ENCODE measurements at regions not wholly inside any gene's neighbourhood (a gene's known extent, or its start where the extent isn't known, plus 50 kb on each side); places are given as distances from the start of the nearest gene placed in this dataset.
"Not testable (repeated sequence)": the region's sequence is repeated elsewhere in the genome, so short reads cannot be mapped to it uniquely, and the experiment has no call there.

DNA sequence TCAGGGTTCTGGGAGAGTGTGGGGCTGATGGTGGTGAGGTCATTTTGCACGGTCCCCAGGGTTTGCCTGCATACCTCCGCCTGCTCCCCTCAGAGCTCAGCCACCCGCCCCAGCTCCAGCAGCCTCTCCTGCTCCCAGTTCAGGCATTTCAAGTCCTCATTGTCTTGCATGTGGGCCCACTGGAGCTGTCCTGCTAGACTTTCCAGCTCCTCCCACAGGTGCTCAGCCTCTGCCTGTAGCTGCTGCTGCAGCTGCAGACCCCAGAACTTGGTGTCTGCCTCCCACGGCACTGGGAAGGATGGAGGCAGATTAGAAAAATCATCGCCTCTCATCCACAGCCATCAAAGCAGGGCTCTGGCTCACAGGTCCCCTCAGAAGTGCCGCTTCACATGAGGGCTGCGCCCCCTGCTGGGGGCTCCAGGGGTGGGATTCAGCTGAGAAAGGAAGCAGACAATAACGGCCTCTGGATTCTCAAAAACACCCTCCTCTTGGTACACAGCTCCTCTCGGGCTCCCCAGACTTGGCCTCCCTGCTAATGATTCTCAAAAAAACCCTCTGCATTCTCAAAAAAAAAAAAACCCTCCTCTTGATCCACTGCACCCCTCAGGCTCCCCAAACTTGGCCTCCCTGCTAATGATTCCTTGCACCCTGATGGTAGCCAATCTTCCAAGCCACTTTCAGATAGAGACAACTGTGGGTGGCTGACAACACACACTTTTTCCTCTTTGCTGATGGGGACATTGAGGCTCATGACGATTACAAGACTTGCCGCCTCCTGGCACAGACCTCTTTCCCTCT is 89.3 kb upstream of the C2CD4B start:
- H3K4me1 Mint-ChIP-seq (ENCODE audit: low read depth) = no peaks in the 10 kb centered on the region
- H3K4me3 Mint-ChIP-seq = no peak overlapping the region
- H3K27me3 Mint-ChIP-seq (ENCODE audit: low read depth) = no peaks in the 10 kb centered on the region
- H3K9me3 Mint-ChIP-seq = no peaks in the 10 kb centered on the region
- no peaks in the 10 kb centered on the region for H3K36me3 Mint-ChIP-seq (ENCODE audit: low read depth)
- H3K27ac Mint-ChIP-seq = no peak overlapping the region

DNA sequence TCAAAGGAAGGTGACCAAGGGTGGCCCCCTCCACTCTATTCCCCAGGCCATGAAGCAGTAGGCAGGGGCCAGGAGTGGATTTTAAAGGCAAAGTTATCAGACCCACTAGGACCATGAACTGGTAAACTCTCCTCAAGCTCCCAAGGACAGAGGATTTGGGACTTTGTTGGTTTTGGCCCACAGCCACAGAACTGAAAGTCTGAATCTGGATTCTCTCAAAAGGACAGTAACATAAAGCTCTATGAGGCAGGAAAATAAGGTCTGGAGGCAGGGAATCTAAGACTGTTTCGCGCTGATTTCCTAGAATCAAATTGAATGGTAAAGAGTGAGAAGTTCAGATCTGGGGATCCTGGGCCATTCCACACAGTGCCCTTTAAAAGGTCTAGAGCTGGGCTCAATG is 91.3 kb upstream of the C2CD4B start:
- H3K4me3 Mint-ChIP-seq; H3K27me3 Mint-ChIP-seq (ENCODE audit: low read depth); H3K4me1 Mint-ChIP-seq (ENCODE audit: low read depth); H3K9me3 Mint-ChIP-seq; H3K36me3 Mint-ChIP-seq (ENCODE audit: low read depth); H3K27ac Mint-ChIP-seq: not testable (repeated sequence)

DNA sequence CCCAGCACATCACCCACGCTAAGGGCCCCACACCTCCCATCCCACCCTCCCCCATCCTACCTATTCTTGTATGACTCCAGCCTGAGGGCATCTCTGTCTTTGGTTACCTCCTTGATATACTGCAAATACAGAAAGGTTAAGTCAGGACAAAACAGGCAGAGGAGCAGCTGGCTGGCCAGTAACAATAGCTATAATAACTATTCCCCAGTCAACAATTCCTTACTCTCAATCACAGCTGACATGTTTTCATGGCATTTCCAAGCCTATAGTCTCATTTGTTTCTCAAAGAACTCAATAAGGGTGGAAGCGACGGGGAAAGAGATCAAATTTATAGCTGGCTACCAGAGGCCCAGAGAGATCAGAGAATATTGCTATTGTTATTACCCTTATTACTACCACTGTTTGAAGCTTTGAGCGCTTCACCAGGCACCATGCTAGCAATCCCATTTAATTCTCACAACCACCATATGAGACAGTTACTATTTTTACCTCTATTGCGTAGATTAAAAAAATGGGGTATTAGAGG is 93.0 kb upstream of the C2CD4B start:
- no peaks in the 10 kb centered on the region for H3K4me1 Mint-ChIP-seq (ENCODE audit: low read depth)
- no peaks in the 10 kb centered on the region for H3K27me3 Mint-ChIP-seq (ENCODE audit: low read depth)
- H3K4me3 Mint-ChIP-seq = no peak overlapping the region
- peaks cover 21% of the 10 kb centered on the region for H3K9me3 Mint-ChIP-seq
- H3K36me3 Mint-ChIP-seq (ENCODE audit: low read depth) = peaks cover 1% of the 10 kb centered on the region
- no peak overlapping the region for H3K27ac Mint-ChIP-seq

DNA sequence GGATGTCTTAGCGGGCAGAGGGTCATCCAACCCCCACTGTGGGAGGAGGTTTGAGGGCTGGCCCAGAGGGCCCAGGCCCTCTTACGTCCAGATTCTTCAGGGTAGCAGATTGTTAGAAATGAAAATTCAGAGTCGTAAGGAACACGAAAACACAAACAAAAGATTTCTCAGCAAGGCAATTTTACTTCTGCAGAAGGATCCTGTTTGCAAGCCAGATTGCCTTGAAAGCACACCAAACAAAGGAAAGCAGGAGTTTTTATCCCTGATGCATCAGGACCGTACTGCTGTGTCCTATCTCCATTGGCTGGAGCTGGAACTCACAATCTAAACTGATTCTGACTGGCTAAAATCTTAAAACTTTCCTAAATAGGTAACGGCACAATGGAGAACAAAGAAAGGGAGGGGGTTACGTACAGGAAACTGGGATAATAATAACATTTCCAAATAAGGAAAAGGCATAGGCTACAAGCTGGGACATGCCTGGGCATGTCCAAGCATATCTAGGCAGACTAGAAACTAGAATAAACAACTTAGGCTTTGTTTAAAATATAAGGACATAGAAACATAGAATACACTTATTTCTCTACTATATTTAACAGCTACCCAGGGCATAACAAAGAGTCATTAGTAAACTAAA is 97.3 kb upstream of the C2CD4B start:
- Mint-ChIP-seq H3K27me3 (ENCODE audit: low read depth) (no peaks in the 10 kb centered on the region), H3K27ac (no peak overlapping the region), H3K9me3 (peaks cover 38% of the 10 kb centered on the region), H3K4me3 (no peak overlapping the region), H3K36me3 (ENCODE audit: low read depth) (peaks cover 1% of the 10 kb centered on the region), H3K4me1 (ENCODE audit: low read depth) (no peaks in the 10 kb centered on the region)

DNA sequence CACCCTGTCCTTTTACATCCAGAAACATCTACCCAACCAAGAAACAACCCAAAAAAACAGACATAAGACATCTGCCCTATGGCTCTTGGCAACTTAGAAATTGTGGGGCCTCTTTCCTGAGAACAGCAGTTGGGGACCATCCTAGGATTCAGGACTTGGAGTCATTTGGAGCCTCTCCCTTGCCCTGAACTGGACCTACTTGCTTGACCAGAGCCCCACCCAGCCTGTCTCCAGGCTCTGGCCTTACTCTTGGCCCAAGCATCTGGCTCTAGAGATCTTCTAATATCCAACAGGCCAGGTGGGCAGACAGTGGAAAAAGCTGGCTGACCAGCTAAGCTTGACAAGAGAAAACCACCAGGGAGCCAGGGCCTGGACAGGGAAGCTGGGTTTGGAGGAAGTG is 99.1 kb upstream of the C2CD4B start:
- no peak overlapping the region for H3K4me3 Mint-ChIP-seq
- no peaks in the 10 kb centered on the region for H3K27me3 Mint-ChIP-seq (ENCODE audit: low read depth)
- H3K36me3 Mint-ChIP-seq (ENCODE audit: low read depth) = peaks cover 1% of the 10 kb centered on the region
- H3K4me1 Mint-ChIP-seq (ENCODE audit: low read depth) = no peaks in the 10 kb centered on the region
- H3K27ac Mint-ChIP-seq = no peak overlapping the region
- H3K9me3 Mint-ChIP-seq = peaks cover 51% of the 10 kb centered on the region

DNA sequence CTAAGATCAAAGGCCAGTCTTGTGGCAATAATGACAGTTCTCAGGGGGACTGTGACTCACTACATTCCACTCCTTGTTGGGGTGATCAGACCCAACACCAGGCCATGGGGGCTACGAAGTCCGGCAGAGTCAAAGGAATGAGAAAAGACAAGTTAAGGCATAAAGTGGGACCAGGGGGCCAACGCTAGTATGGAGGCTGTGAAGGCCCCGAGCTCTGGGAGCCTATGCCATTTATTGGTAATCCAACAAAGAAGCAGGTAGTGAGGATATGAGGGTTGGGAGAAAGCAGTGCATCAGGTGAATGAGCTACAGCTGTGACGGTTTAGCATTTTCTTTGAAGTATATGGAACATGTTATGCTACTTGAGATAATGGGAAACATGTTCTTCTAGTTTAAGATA is 104.4 kb upstream of the C2CD4B start:
- H3K27ac Mint-ChIP-seq = no peak overlapping the region
- H3K4me1 Mint-ChIP-seq (ENCODE audit: low read depth) = no peaks in the 10 kb centered on the region
- H3K27me3 Mint-ChIP-seq (ENCODE audit: low read depth) = no peaks in the 10 kb centered on the region
- H3K4me3 Mint-ChIP-seq = no peak overlapping the region
- H3K9me3 Mint-ChIP-seq = peaks cover 41% of the 10 kb centered on the region
- H3K36me3 Mint-ChIP-seq (ENCODE audit: low read depth) = no peaks in the 10 kb centered on the region

DNA sequence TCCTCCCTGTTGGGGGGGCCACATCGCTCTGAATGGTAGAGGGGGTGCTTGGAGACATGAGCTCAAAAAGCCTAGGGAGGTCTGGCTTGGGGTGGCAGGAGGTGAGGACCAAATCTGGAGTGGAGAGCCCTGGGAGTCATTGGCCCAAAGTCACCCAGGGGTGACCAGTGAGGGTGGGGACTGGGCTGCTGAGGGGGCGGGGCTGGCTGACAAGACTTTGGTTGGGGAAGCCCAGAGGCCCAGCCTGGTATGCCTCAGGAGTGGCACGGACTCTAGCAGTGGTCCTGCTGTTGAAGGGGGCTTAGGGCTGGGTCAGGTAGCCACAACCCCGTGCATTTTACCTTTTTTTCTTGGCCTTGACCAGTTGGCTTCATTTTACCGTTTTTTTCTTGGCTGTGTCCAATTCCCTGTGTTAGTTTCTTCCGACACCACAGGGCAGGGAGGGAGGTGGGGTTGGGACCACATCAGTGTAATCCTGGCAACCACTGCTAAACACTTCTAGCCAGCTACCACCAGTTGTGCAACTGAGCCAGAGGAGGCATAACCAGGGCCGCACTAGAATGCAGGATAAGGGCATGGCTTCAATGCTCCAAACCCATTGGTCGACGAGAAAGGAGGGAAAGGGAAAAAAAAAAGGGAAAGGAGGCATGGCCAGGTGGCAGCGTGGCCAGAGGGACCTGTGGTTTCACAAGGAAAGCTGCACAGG is 105.3 kb upstream of the C2CD4B start:
- Mint-ChIP-seq H3K27me3 (ENCODE audit: low read depth) (peaks cover 5% of the 10 kb centered on the region), H3K4me3 (no peak overlapping the region), H3K27ac (no peak overlapping the region), H3K36me3 (ENCODE audit: low read depth) (no peaks in the 10 kb centered on the region), H3K4me1 (ENCODE audit: low read depth) (no peaks in the 10 kb centered on the region), H3K9me3 (peaks cover 41% of the 10 kb centered on the region)

DNA sequence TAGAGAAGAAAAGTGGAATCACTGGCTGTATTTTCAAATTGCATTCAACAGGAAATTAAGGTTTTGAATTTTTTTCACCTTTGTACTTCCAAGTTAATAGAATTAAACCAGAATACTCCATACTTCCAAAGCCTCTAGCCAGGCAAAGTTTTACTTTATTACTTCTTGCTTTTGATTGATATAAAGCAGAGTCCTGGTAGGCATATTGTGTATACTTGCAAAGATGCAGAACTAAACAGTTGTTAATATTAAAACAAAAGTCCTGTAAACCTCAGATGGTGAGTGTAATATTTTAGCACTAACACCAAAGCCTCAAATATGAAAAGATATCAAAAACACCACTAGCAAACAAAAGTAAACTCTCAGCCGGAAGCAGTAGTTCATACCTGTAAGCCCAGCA is 107.2 kb upstream of the C2CD4B start:
- Mint-ChIP-seq H3K9me3 (peaks cover 36% of the 10 kb centered on the region), H3K4me3 (no peak overlapping the region), H3K4me1 (ENCODE audit: low read depth) (no peaks in the 10 kb centered on the region), H3K27ac (no peak overlapping the region), H3K36me3 (ENCODE audit: low read depth) (no peaks in the 10 kb centered on the region), H3K27me3 (ENCODE audit: low read depth) (peaks cover 7% of the 10 kb centered on the region)

DNA sequence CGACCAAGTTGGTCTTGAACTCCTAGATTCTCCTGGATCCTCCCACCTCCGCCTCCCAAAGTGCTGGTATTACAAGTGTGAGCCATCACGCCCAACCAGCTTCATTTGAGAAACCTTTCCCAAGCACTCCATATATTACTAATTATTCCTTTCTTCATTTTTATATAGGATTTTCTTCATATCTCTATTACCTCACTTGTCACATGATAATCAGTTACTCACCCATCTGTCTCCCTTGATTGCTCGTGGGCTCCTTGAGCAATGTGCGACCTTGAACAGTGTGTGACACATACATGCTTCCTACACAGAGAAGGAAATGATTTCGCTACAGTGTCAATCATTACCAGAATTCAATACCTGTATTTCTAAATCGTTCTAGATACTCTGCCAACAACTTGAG is 110.7 kb upstream of the C2CD4B start:
- peaks cover 8% of the 10 kb centered on the region for H3K9me3 Mint-ChIP-seq
- peaks cover 16% of the 10 kb centered on the region for H3K27me3 Mint-ChIP-seq (ENCODE audit: low read depth)
- no peaks in the 10 kb centered on the region for H3K4me1 Mint-ChIP-seq (ENCODE audit: low read depth)
- no peak overlapping the region for H3K4me3 Mint-ChIP-seq
- no peaks in the 10 kb centered on the region for H3K36me3 Mint-ChIP-seq (ENCODE audit: low read depth)
- H3K27ac Mint-ChIP-seq = no peak overlapping the region

DNA sequence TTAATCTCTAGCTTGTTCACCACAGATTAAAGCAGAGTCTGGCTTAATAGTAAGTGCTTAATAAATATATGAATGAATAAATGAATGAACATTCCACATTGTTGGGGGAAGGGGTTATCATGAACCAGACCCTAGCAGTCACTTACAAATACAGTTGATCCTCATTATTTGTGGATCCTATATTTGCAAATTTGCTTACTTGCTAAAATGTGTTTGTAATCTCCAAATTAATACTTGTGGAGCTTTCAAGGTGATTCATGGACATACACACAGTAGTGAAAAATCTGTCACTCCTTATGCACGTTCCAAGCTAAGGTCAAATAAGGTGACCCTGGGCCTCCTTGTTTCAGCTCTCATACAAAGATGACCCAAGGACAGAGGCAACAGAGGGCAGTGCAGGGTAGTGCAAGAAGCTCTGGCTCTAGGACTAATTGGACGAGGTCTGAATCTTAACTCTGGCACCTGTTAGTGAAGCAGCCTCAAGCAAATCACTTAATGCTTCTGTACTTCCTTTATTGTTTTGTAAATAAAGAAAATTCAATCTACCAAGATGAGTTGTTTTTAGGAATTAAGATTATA is 112.8 kb upstream of the C2CD4B start:
- no peak overlapping the region for H3K27ac Mint-ChIP-seq
- H3K36me3 Mint-ChIP-seq (ENCODE audit: low read depth) = no peaks in the 10 kb centered on the region
- peaks cover 21% of the 10 kb centered on the region for H3K27me3 Mint-ChIP-seq (ENCODE audit: low read depth)
- H3K4me1 Mint-ChIP-seq (ENCODE audit: low read depth) = no peaks in the 10 kb centered on the region
- H3K4me3 Mint-ChIP-seq = no peak overlapping the region
- H3K9me3 Mint-ChIP-seq = no peaks in the 10 kb centered on the region

DNA sequence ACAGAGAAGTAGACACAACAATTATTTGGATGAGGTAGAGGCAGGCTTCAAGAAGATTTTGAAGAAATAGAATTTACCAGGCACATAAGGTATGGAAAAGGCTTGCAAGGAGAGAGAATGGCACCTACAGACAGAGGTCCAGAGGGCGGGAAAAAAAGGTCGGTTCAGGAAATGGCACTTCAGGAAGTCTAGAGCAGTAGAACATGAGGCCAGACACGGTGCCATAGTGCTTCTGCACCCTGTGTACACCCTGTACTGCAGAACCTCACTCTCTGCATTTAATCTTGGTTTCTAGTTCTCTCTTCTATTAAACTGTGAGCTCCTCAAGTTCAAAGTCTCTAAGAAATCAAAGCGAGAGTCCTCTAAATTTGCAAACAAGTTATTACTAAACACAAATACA is 113.4 kb upstream of the C2CD4B start:
- no peak overlapping the region for H3K27ac Mint-ChIP-seq
- H3K9me3 Mint-ChIP-seq = no peaks in the 10 kb centered on the region
- H3K4me3 Mint-ChIP-seq = no peak overlapping the region
- no peaks in the 10 kb centered on the region for H3K36me3 Mint-ChIP-seq (ENCODE audit: low read depth)
- peaks cover 24% of the 10 kb centered on the region for H3K27me3 Mint-ChIP-seq (ENCODE audit: low read depth)
- no peaks in the 10 kb centered on the region for H3K4me1 Mint-ChIP-seq (ENCODE audit: low read depth)

DNA sequence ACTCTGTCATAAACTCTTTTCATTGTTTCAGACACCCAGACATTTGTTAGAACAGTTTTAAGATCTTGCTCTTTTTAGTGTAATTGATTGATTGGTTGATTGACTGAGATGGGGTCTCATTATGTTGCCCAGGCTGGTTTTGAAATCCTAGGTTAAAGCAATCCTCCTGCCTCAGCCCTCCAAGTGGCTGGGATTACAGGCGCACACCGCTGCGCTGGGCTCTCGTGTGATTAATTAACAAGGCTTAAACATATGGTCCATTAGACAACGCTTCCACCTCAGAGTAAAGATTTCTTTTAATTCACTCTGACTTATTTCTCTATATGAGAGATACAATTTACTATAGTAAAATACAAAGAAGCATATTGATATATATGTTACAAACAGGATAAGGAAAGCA is 114.0 kb upstream of the C2CD4B start:
- Mint-ChIP-seq H3K9me3 (no peaks in the 10 kb centered on the region), H3K27me3 (ENCODE audit: low read depth) (peaks cover 24% of the 10 kb centered on the region), H3K36me3 (ENCODE audit: low read depth) (no peaks in the 10 kb centered on the region), H3K4me3 (no peak overlapping the region), H3K27ac (no peak overlapping the region), H3K4me1 (ENCODE audit: low read depth) (no peaks in the 10 kb centered on the region)

DNA sequence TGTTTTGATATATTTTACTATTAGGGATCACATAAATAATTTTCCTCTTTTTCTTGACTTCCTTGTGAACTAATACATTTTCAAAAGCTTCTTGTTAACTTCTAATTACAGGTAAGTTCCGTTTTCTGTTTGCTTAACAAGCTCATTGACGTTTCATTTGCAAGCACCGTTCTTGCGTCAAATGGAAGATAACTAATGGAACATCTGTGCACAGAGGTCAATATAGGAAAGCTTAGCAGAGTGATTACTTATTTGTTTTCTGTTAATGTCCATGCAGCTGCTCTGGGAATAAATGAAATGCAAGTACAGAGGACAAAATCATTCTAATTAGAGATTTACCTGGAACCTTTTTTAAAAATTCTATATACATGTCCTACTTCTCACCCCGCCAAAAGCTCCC is 115.5 kb upstream of the C2CD4B start:
- H3K4me3 Mint-ChIP-seq = no peak overlapping the region
- H3K9me3 Mint-ChIP-seq = no peaks in the 10 kb centered on the region
- H3K36me3 Mint-ChIP-seq (ENCODE audit: low read depth) = no peaks in the 10 kb centered on the region
- no peak overlapping the region for H3K27ac Mint-ChIP-seq
- no peaks in the 10 kb centered on the region for H3K4me1 Mint-ChIP-seq (ENCODE audit: low read depth)
- peaks cover 27% of the 10 kb centered on the region for H3K27me3 Mint-ChIP-seq (ENCODE audit: low read depth)

DNA sequence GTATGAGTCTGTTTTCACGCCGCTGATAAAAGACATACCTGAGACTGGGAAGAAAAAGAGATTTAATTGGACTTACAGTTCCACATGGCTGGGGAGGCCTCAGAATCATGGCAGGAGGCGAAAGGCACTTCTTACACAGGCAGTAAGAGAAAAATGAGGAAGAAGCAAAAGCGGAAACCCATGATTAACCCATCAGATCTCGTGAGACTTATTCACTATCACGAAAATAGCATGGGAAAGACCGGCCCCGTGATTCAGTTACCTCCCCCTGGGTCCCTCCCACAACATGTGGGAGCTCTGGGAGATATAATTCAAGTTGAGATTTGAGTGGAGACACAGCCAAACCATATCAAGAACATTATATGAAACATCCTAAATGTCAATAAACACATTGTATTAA is 116.7 kb upstream of the C2CD4B start:
- peaks cover 27% of the 10 kb centered on the region for H3K27me3 Mint-ChIP-seq (ENCODE audit: low read depth)
- not testable (repeated sequence) for H3K27ac Mint-ChIP-seq; H3K9me3 Mint-ChIP-seq; H3K4me1 Mint-ChIP-seq (ENCODE audit: low read depth); H3K4me3 Mint-ChIP-seq; H3K36me3 Mint-ChIP-seq (ENCODE audit: low read depth)
